Ovary (tissue), 7 donors: ENCODE measurements at regions not wholly inside any gene's neighbourhood (a gene's known extent, or its start where the extent isn't known, plus 50 kb on each side); places are given as distances from the start of the nearest gene placed in this dataset.
"Not testable (repeated sequence)": the region's sequence is repeated elsewhere in the genome, so short reads cannot be mapped to it uniquely, and the experiment has no call there.

Source experiments
- DNase-seq, 5 donors: peaks; one replicate each; pipeline ENCODE4 v3.0.0-alpha.2; 2019 to 2020
- H3K27ac ChIP-seq, 2 donors: fragments of 200-600 bp; one replicate each; pipeline versions ENCODE4 v1.5.1 to v1.8.0; 2019 to 2022
- H3K27me3 ChIP-seq: fragments of 200-600 bp; one replicate; pipeline ENCODE4 v1.8.0; 2022
- H3K36me3 ChIP-seq: fragments of 200-600 bp; sonication (generic); one replicate; pipeline ENCODE4 v1.5.1; 2019
- H3K4me1 ChIP-seq: one replicate; pipeline ENCODE4 v1.8.1; 2013; ENCODE audit warnings: mild to moderate bottlenecking, moderate library complexity; ENCODE audit not compliant: insufficient read depth
- H3K4me3 ChIP-seq: fragments of 200-600 bp; sonication (generic); one replicate; pipeline ENCODE4 v1.5.1; 2017
- H3K9me3 ChIP-seq, 2 donors: fragments of 200-600 bp in 1 of 2; sonication (generic) in 1 of 2; one replicate each; pipeline versions ENCODE4 v1.5.1 to v1.8.1; 2013 to 2019; ENCODE audit warnings: mild to moderate bottlenecking in 1 of 2, moderate library complexity in 1 of 2
- EP300 ChIP-seq: sonication (generic); formaldehyde crosslinking; IDR thresholded peaks from one replicate; pipeline ENCODE4 v1.6.1; 2017; ENCODE audit warnings: antibody characterized with exemption
- POLR2A ChIP-seq: fragments of 450-650 bp; IDR thresholded peaks from one replicate; pipeline ENCODE4 v1.6.1; 2017; ENCODE audit warnings: antibody characterized with exemption, mild to moderate bottlenecking, moderate library complexity
- WGBS, 3 donors: extraction: QIAGEN DNeasy Blood & Tissue Kit in 1 of 3; methylation state at CpG; one replicate each; pipeline versions ENCODE4 v1.1.5 to v1.1.7; 2013 to 2017; 5-methylcytosine and 5-hydroxymethylcytosine counted together
- intact Hi-C, 4 donors: fragments of 100-400 bp; cut with DNase I; formaldehyde crosslinking; loops; one replicate each; pipeline versions ENCODE4 v1.11.0 to v1.15.1; 2022 to 2023
- TF ChIP-seq, protein P1 (sequence below), 3 donors: fragments of 450-650 bp in 2 of 3; fragments of 200-600 bp in 1 of 3; IDR thresholded peaks; one replicate each; pipeline versions ENCODE4 v1.5.1 to v1.8.0; 2016 to 2022; ENCODE audit warnings: antibody characterized with exemption in 3 of 3, mild to moderate bottlenecking in 1 of 3
- donor health status: DM: no; HTN: no; CAD: no; lungs with moderate emphysema.
- donor health status: DM: no; HTN: no; CAD: no.
- donor health status: Bipolar disorder and iron deficiency.
- donor health status: DM: no; HTN: no; CAD: no.
- donor health status: DM: yes; HTN: yes; CAD: no.

DNA sequence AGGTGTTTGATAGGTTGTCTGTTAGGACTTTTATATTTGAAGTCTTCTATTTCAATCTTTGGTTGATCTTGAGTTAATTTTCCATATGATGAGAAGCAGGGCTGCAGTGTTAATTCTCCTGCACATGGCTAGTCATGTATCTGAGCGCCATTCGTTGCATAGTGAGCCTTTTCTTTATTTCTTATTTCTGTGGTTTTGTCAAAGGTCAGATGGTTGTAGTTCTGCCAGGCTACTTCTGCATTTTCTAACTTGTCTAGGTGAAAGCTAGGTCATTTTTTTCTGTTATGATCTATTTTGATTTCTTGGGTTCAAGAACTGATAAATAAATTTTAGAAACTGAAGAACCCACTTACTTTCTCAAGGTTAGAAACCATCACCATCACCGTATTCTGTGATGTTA lies 56.7 kb downstream of the CCDC74A start:
- Histone ChIP-seq H3K4me1 (no peaks in the 10 kb centered on the region), H3K27ac (no peak overlapping the region), H3K36me3 (no peaks in the 10 kb centered on the region), H3K27me3 (no peaks in the 10 kb centered on the region), H3K9me3 (no peaks in the 10 kb centered on the region), H3K4me3 (no peak overlapping the region)
- WGBS, 3 donors = 74 to 85% (median 83%) methylated on average over 3 of the region's 3 CpGs
- TF ChIP-seq POLR2A (no peak), EP300 (no peak)
- TF ChIP-seq, protein P1, sequence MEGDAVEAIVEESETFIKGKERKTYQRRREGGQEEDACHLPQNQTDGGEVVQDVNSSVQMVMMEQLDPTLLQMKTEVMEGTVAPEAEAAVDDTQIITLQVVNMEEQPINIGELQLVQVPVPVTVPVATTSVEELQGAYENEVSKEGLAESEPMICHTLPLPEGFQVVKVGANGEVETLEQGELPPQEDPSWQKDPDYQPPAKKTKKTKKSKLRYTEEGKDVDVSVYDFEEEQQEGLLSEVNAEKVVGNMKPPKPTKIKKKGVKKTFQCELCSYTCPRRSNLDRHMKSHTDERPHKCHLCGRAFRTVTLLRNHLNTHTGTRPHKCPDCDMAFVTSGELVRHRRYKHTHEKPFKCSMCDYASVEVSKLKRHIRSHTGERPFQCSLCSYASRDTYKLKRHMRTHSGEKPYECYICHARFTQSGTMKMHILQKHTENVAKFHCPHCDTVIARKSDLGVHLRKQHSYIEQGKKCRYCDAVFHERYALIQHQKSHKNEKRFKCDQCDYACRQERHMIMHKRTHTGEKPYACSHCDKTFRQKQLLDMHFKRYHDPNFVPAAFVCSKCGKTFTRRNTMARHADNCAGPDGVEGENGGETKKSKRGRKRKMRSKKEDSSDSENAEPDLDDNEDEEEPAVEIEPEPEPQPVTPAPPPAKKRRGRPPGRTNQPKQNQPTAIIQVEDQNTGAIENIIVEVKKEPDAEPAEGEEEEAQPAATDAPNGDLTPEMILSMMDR (IDR thresholded peaks at IDR 0.05) = no peak
- intact Hi-C loops = no loop called here
- DNase-seq = no peak

DNA sequence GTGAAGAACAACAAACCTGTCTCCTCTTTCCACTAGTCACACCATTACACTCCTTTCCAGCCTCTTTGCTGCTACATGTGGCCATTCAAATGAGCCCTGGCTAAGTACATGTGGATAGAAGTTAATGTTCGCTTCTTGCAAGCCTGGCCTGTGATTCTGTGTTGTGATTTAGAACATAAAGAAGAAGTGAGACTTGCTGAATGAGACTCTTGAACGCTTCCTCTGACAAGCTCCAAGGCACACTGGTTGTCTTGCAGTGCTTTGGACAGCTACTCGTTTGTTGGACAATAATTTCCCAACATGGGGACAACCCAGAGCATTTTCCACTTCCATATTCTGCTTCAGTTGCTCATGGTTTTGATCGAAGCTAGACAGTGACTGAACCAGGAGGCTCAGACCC lies 57.3 kb downstream of the CCDC74A start:
- H3K36me3 ChIP-seq = no peaks in the 10 kb centered on the region
- DNase-seq = no peak

DNA sequence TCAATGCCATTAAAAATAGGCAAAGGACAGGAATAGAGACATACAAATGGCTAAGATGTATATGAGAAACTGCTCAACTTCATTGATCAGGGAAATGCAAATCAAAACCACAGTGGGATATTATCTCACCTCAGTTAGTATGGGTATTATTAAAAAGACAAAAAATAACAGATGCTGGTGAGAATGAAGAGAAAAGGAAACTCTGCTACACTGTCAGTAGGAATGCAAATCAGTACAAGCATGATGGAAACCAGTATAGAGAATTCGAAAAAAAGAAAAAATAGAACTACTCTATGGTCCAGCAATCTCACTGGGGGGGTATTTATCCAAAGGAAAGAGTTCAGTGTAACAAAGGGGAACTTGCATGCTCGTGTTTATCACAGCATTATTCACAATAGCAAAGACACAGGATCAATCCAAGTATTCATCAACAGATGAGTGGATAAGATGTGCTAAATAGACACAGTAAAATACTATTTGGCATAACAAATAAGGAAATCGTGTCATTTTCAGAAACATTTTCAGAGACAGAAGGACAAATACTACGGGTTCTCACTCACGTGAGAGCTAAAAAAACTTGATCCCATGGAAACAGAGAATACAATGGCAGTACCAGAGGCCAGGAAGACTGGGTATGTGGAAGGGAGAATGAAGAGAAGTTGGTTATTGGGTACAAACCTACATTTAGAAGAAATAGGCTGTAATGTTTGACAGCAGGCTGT lies 60.6 kb downstream of the CCDC74A start:
- Histone ChIP-seq H3K36me3 (no peaks in the 10 kb centered on the region), H3K9me3 (no peaks in the 10 kb centered on the region), H3K27ac (no peak overlapping the region), H3K27me3 (no peaks in the 10 kb centered on the region), H3K4me3 (no peak overlapping the region), H3K4me1 (no peaks in the 10 kb centered on the region)
- TF ChIP-seq POLR2A = no peak
- TF ChIP-seq, protein P1 (IDR thresholded peaks at IDR 0.05) = no peak
- TF ChIP-seq EP300 = no peak
- no peak for DNase-seq
- WGBS, 3 donors = 74 to 78% (median 76%) methylated on average over 5 of the region's 5 CpGs
- intact Hi-C loops = no loop called here

More for the DNA sequence above, 57.3 kb downstream of the CCDC74A start:
- H3K9me3 ChIP-seq = no peaks in the 10 kb centered on the region
- intact Hi-C loops = no loop called here
- TF ChIP-seq, protein P1 (IDR thresholded peaks at IDR 0.05) = no peak
- no peak for TF ChIP-seq EP300
- no peak for TF ChIP-seq POLR2A
- 81 to 82% (median 81%) methylated on average over 4 of the region's 4 CpGs for WGBS, 3 donors
- H3K27me3 ChIP-seq = no peaks in the 10 kb centered on the region
- no peaks in the 10 kb centered on the region for H3K4me1 ChIP-seq
- no peak overlapping the region for H3K27ac ChIP-seq
- H3K4me3 ChIP-seq = no peak overlapping the region

DNA sequence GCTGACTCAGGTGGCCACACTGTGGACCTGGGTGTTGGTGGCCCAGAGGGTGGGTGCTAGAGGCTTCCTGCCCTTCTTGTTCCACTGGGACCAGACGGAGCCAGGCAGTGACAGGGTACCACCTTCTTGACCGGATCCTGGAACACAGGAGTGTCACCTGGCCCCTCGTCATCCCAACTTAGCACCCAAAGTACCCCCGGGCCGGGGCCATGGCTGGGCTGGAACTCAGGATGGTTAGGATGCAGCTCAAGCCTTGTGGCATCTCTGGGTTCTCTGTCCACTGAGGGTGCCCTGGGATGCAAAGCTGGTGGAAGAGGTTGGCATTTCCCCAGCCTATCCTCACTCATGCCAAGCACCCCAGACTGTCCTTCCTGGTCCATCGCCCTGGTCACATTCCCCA lies 61.4 kb downstream of the CCDC74A start:
- H3K9me3 ChIP-seq, H3K27ac ChIP-seq, H3K27me3 ChIP-seq, H3K4me1 ChIP-seq, H3K36me3 ChIP-seq, DNase-seq, intact Hi-C loops, H3K4me3 ChIP-seq: not testable (repeated sequence)
- WGBS, 3 donors = 86 to 90% (median 87%) methylated on average over 4 to 6 of the region's 6 CpGs

DNA sequence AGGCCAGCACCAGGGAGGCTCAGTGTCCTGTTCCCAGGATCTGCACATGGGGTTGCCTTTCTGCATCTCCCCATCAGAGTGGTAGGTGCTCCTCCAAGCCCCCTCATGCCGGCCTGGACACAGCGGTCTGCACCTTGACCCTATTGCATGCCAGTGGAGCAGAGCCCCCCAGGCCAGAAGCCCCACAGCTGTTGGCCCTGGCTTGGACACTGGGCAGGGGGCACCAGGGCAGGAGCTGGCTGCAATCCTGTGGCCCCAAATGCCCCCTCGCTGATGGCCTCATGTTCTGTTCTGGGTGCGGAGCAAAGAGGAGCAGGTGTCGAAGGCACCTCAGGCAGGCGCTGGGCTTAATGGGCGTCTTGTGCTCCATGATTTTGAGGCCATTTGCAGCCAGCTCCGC lies 62.7 kb downstream of the CCDC74A start:
- DNase-seq = no peak
- intact Hi-C loops = no loop called here
- Histone ChIP-seq H3K4me1 (no peaks in the 10 kb centered on the region), H3K27me3 (no peaks in the 10 kb centered on the region), H3K9me3 (no peaks in the 10 kb centered on the region), H3K36me3 (no peaks in the 10 kb centered on the region), H3K27ac (no peak overlapping the region), H3K4me3 (no peak overlapping the region)
- 86 to 93% (median 89%) methylated on average over 6 to 8 of the region's 8 CpGs for WGBS, 3 donors
- no peak for TF ChIP-seq POLR2A
- no peak for TF ChIP-seq EP300
- TF ChIP-seq, protein P1 (IDR thresholded peaks at IDR 0.05) = no peak
